T-cell (primary cell): ENCODE measurements at regions not wholly inside any gene's neighbourhood (a gene's known extent, or its start where the extent isn't known, plus 50 kb on each side); places are given as distances from the start of the nearest gene placed in this dataset.

Experiments
- ATAC-seq, 4 experiments: fragments of 200-7000 bp in 3 of 4; fragments of 150-1000 bp in 1 of 4; cut with Tn5 transposase; replicated peaks in 1 of 4; 1 replicate in 3 of 4; 2 replicates in 1 of 4; pipeline ENCODE4 v1.10.0; 2021; ENCODE audit warnings: moderate library complexity in 3 of 4, mild to moderate bottlenecking in 2 of 4, moderate number of reproducible peaks in 1 of 4
- CTCF ChIA-PET, 2 donors: fragments of 300-600 bp; sonication (Branson Sonifier 250); formaldehyde crosslinking; loops; one replicate each; lab custom pipeline; 2022; ENCODE audit warnings: antibody characterized with exemption in 2 of 2; lab: Charles Lee
- POLR2A ChIA-PET, 2 donors: fragments of 300-600 bp; sonication (Branson Sonifier 250); formaldehyde crosslinking; loops; one replicate each; lab custom pipeline; 2022; ENCODE audit warnings: antibody characterized with exemption in 2 of 2; lab: Charles Lee
- DNase-seq, 35 experiments: peaks; one replicate each; pipeline versions ENCODE4 v3.0.0 to v3.0.0-alpha.2; 2013 to 2023
- H3K27ac ChIP-seq: one replicate; pipeline ENCODE4 v1.5.1; 2013; ENCODE audit warnings: low read length
- H3K27me3 ChIP-seq, 2 experiments: replicated peaks in 1 of 2; 1 replicate in 1 of 2; 2 replicates in 1 of 2; pipeline versions ENCODE4 v1.6.1 to v1.7.0; 2013; ENCODE audit warnings: low read length in 1 of 2, mixed read lengths in 1 of 2; ENCODE audit not compliant: control insufficient read depth in 2 of 2, insufficient read depth in 2 of 2; ENCODE audit errors: extremely low read depth in 1 of 2
- H3K36me3 ChIP-seq, 2 donors: 1 replicate in 1 of 2; 2 replicates in 1 of 2; pipeline versions ENCODE4 v1.6.1 to v1.7.0; 2013; ENCODE audit warnings: low read length in 1 of 2; ENCODE audit not compliant: control insufficient read depth in 2 of 2, insufficient read depth in 1 of 2; ENCODE audit errors: extremely low read depth in 1 of 2
- H3K4me1 ChIP-seq, 2 experiments: 1 replicate in 1 of 2; 2 replicates in 1 of 2; pipeline versions ENCODE4 v1.6.1 to v1.7.0; 2013; ENCODE audit warnings: low read length in 2 of 2, mixed read lengths in 1 of 2; ENCODE audit not compliant: insufficient read depth in 2 of 2, control insufficient read depth in 1 of 2; ENCODE audit errors: extremely low read depth in 1 of 2
- H3K4me3 ChIP-seq, 2 donors: 1 replicate in 1 of 2; 2 replicates in 1 of 2; pipeline versions ENCODE4 v1.5.1 to v1.7.0; 2013; ENCODE audit warnings: mild to moderate bottlenecking in 2 of 2, low read length in 1 of 2, moderate library complexity in 1 of 2; ENCODE audit not compliant: control insufficient read depth in 1 of 2; ENCODE audit errors: extremely low read depth in 1 of 2
- H3K9me3 ChIP-seq: 2 replicates; pipeline ENCODE4 v1.7.0; 2013
- H3K27ac Mint-ChIP-seq, 2 donors: one replicate each; pipeline ENCODE4 v1.8.0; 2020 to 2021; ENCODE audit warnings: mild to moderate bottlenecking in 2 of 2, mixed read lengths in 2 of 2
- H3K27me3 Mint-ChIP-seq, 2 donors: one replicate each; pipeline ENCODE4 v1.8.0; 2021 to 2022; ENCODE audit warnings: mixed read lengths in 2 of 2
- H3K36me3 Mint-ChIP-seq: one replicate; pipeline ENCODE4 v1.8.0; 2021; ENCODE audit warnings: mixed read lengths
- H3K4me1 Mint-ChIP-seq, 3 donors: one replicate each; pipeline ENCODE4 v1.8.0; 2020 to 2022; ENCODE audit warnings: mixed read lengths in 3 of 3, mild to moderate bottlenecking in 1 of 3
- H3K4me3 Mint-ChIP-seq, 3 donors: one replicate each; pipeline ENCODE4 v1.8.0; 2020 to 2022; ENCODE audit warnings: mild to moderate bottlenecking in 3 of 3, mixed read lengths in 3 of 3, moderate library complexity in 3 of 3
- H3K9me3 Mint-ChIP-seq, 3 donors: one replicate each; pipeline ENCODE4 v1.8.0; 2020 to 2022; ENCODE audit warnings: mixed read lengths in 3 of 3
- WGBS: methylation state at CpG from one replicate; pipeline ENCODE4 v1.1.5; 2013; ENCODE audit warnings: missing lambda C conversion rate; ENCODE audit not compliant: insufficient coverage; 5-methylcytosine and 5-hydroxymethylcytosine counted together

DNA sequence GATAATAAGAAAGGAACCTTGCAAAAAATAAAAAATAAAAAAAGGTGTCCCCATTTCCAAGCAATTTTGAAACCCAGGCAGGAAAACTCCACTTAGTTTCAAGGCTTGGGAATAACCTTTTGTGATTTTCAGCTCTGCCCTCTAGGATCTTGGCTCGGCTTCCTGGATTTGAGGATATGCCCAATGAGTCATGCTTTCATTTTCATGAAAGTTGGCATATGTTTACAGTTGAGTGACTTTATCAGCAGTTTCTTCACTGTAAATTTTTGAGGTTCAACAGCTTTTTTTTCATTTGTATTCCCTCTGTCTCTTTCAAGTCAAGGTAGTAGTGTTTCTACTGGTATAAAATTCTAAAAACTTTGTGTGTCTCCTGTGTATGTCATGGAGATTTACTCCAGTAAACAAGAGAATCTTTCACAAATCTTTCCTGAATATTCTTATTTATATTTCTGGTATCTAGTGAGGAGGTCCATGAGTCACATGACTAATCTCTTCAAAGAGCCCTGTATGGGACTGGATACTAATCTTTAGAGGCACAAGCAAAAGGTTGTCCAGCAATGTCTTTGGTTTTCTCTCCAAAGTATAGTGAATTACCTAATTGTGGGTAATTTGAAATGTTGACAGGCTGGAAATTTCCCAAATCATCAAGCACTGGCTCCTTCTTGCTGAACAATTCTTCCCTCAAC is 335.3 kb downstream of the BRINP2 start:
- no peaks in the 10 kb centered on the region for H3K27me3 ChIP-seq
- H3K9me3 Mint-ChIP-seq = peaks cover 6 to 12% (median 8%) of the 10 kb centered on the region in 3 donors
- no peak overlapping the region for H3K27ac Mint-ChIP-seq
- no CpG with 5 or more reads among the region's 1 CpG for WGBS
- H3K4me1 Mint-ChIP-seq = no peaks in the 10 kb centered on the region
- DNase-seq = no peak
- no peaks in the 10 kb centered on the region for H3K9me3 ChIP-seq
- H3K4me3 Mint-ChIP-seq = no peak overlapping the region
- H3K4me1 ChIP-seq = no peaks in the 10 kb centered on the region
- H3K4me3 ChIP-seq = no peak overlapping the region
- POLR2A ChIA-PET = no interaction called here
- H3K36me3 ChIP-seq = no peaks in the 10 kb centered on the region
- CTCF ChIA-PET = no interaction called here
- no peaks in the 10 kb centered on the region for H3K27me3 Mint-ChIP-seq
- no peak overlapping the region for H3K27ac ChIP-seq
- no peak for ATAC-seq
- no peaks in the 10 kb centered on the region for H3K36me3 Mint-ChIP-seq

DNA sequence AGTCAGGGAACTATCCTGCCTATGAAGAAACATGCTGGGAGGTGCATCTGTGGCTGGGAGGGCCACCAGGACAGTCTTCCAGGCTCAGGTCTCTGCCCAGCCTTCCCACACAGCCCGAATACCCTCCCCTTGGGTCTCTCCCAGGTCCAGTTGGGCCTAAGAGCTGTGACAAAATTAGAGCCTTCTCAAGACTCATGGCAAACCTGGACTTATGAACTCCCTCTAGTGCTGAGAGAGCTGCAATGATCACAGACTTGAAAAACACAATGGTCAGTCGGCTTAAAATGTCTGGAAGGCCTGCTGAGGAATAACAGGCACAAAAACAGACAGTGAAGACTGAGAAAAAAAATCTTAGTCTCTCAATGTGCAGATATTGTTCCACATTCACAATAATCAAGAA is 325.1 kb downstream of the BRINP2 start:
- Histone ChIP-seq H3K36me3 (no peaks in the 10 kb centered on the region), H3K4me3 (no peak overlapping the region), H3K9me3 (no peaks in the 10 kb centered on the region), H3K27ac (no peak overlapping the region), H3K27me3 (no peaks in the 10 kb centered on the region), H3K4me1 (no peaks in the 10 kb centered on the region)
- no peak for ATAC-seq
- DNase-seq = no peak
- ChIA-PET CTCF (no interaction called here), POLR2A (no interaction called here)
- WGBS = 63% methylated on average over 2 of the region's 2 CpGs
- no peak overlapping the region for H3K27ac Mint-ChIP-seq
- H3K27me3 Mint-ChIP-seq = no peaks in the 10 kb centered on the region
- H3K4me3 Mint-ChIP-seq = no peak overlapping the region
- H3K9me3 Mint-ChIP-seq = peaks cover 8 to 27% (median 16%) of the 10 kb centered on the region in 3 donors
- H3K4me1 Mint-ChIP-seq = no peaks in the 10 kb centered on the region
- no peaks in the 10 kb centered on the region for H3K36me3 Mint-ChIP-seq

DNA sequence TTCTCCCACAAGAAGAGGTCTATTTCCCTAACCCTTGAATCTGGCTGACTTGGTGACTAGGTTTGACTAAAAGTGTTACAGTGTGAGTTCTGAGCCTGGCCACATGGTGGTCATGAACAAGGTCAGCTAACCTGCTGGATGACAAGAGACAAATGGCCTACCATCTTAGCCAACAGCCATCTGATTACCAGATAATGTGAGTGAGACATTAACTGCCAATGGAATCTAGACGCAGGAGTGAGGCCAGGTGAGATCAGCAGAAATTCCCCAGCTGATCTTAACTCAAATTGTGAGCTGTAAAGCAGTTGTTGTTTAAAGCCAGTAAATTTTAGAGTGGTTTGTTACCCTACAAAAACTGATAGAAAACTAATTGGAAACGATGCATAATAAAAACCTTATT is 320.0 kb downstream of the BRINP2 start:
- ChIA-PET CTCF (no interaction called here), POLR2A (no interaction called here)
- no peak for DNase-seq
- Histone ChIP-seq H3K27me3 (no peaks in the 10 kb centered on the region), H3K36me3 (no peaks in the 10 kb centered on the region), H3K27ac (no peak overlapping the region), H3K4me3 (no peak overlapping the region), H3K9me3 (no peaks in the 10 kb centered on the region), H3K4me1 (no peaks in the 10 kb centered on the region)
- Mint-ChIP-seq H3K4me3 (no peak overlapping the region), H3K9me3 (peaks cover 0 to 13% (median 9%) of the 10 kb centered on the region in 3 donors), H3K27me3 (no peaks in the 10 kb centered on the region), H3K36me3 (no peaks in the 10 kb centered on the region), H3K27ac (no peak overlapping the region), H3K4me1 (no peaks in the 10 kb centered on the region)
- WGBS = no CpG with 5 or more reads among the region's 2 CpGs
- ATAC-seq = no peak

DNA sequence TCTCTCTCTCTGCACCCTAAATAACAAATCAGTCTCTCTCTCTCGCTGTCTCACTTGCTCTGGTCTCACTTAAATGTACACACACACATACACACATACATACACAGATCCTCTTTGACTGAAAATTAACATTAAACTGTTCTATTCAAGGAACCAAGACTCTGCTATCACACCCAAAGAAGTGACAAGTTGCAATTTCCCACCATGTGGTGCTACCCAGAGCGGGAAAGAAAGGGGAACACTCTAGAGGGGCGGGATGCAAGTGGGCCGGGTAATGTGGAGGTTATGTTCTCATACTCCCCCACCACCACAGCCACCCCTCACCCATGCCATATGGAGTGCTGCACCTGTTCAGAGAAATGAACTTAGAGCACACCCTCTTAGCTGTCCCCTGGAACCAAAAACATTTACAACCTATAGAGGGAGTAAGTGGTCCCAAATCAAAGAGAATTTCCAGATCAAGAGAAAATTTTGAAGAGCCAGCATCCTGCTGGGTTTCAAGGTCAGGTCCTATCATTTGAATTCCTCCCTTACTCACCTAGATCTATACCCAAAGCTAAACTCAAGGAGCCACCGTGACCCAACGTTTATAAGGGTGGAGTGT is 319.4 kb downstream of the BRINP2 start:
- WGBS = 67% methylated on average over 1 of the region's 6 CpGs
- H3K4me3 Mint-ChIP-seq = no peak overlapping the region
- H3K27ac Mint-ChIP-seq = no peak overlapping the region
- H3K27me3 ChIP-seq = no peaks in the 10 kb centered on the region
- DNase-seq (no peak), ATAC-seq (no peak)
- H3K4me3 ChIP-seq = no peak overlapping the region
- H3K4me1 Mint-ChIP-seq = no peaks in the 10 kb centered on the region
- no peaks in the 10 kb centered on the region for H3K9me3 ChIP-seq
- H3K4me1 ChIP-seq = no peaks in the 10 kb centered on the region
- ChIA-PET POLR2A (no interaction called here), CTCF (no interaction called here)
- H3K27me3 Mint-ChIP-seq = no peaks in the 10 kb centered on the region
- H3K36me3 Mint-ChIP-seq = no peaks in the 10 kb centered on the region
- no peak overlapping the region for H3K27ac ChIP-seq
- H3K36me3 ChIP-seq = no peaks in the 10 kb centered on the region
- H3K9me3 Mint-ChIP-seq = peaks cover 0 to 15% (median 9%) of the 10 kb centered on the region in 3 donors

DNA sequence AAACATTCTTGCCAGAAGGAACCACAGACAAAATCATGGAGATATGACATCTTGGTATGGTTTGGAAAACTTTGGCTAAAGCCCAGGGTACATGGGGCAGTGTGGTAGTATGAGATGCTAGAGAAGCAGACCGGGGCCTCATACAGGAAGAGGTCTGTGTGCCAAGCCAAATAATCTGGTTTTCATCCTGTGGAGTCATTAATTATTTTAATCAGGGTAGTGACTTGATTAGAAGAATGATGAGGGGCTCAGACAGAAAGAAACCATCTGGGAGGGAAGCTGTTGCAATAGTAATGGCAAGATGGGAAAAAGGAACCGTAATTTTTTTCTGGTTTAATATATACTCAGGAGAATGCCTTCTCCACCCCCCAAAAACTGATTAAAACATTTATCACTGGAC is 318.0 kb downstream of the BRINP2 start:
- no peaks in the 10 kb centered on the region for H3K36me3 ChIP-seq
- no peaks in the 10 kb centered on the region for H3K4me1 ChIP-seq
- ChIA-PET CTCF (no interaction called here), POLR2A (no interaction called here)
- H3K4me3 Mint-ChIP-seq = no peak overlapping the region
- no peak for ATAC-seq
- no peaks in the 10 kb centered on the region for H3K27me3 Mint-ChIP-seq
- H3K9me3 Mint-ChIP-seq = peaks cover under 1 to 15% (median 9%) of the 10 kb centered on the region in 3 donors
- no peaks in the 10 kb centered on the region for H3K27me3 ChIP-seq
- no peak overlapping the region for H3K27ac ChIP-seq
- DNase-seq = no peak
- no peak overlapping the region for H3K27ac Mint-ChIP-seq
- no peak overlapping the region for H3K4me3 ChIP-seq
- 67% methylated on average over 1 of the region's 2 CpGs for WGBS
- no peaks in the 10 kb centered on the region for H3K4me1 Mint-ChIP-seq
- no peaks in the 10 kb centered on the region for H3K36me3 Mint-ChIP-seq
- no peaks in the 10 kb centered on the region for H3K9me3 ChIP-seq

DNA sequence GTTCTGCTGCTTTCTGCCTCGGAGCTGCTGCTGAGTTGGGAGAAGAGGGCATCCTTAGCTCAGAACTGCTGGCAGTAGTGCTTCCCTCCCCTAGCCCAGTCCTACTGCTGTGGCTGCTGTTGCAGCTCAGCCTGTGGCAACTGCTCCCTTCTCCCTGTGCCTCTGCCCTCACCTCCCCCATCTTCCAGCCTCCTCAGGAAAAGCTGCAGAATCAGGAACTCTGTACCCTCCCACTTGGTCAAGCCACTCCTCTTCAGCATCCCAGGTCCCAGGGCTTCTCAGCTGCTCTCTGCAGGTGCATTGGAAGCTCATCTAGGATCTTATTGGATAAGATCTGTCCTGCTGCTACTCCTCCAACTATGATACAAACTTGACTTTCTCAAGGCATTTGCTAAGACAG is 316.7 kb downstream of the BRINP2 start:
- no peak overlapping the region for H3K4me3 ChIP-seq
- no peaks in the 10 kb centered on the region for H3K36me3 ChIP-seq
- Mint-ChIP-seq H3K36me3 (no peaks in the 10 kb centered on the region), H3K4me1 (no peaks in the 10 kb centered on the region), H3K27ac (no peak overlapping the region), H3K9me3 (peaks cover 4 to 15% (median 9%) of the 10 kb centered on the region in 3 donors), H3K4me3 (no peak overlapping the region), H3K27me3 (no peaks in the 10 kb centered on the region)
- H3K27me3 ChIP-seq = no peaks in the 10 kb centered on the region
- H3K27ac ChIP-seq = no peak overlapping the region
- no peaks in the 10 kb centered on the region for H3K9me3 ChIP-seq
- H3K4me1 ChIP-seq = no peaks in the 10 kb centered on the region
- ATAC-seq (no peak), DNase-seq (no peak)
- 40% methylated on average over 1 of the region's 1 CpG for WGBS
- POLR2A ChIA-PET = no interaction called here
- CTCF ChIA-PET = no interaction called here
